GM19025 (cell line): ENCODE measurements at regions not wholly inside any gene's neighbourhood (a gene's known extent, or its start where the extent isn't known, plus 50 kb on each side); places are given as distances from the start of the nearest gene placed in this dataset.

ENCODE experiments used
- ATAC-seq: cut with Tn5 transposase; IDR thresholded peaks from one replicate; pipeline ENCODE4 v1.9.1; 2021; ENCODE audit warnings: mild to moderate bottlenecking, low read depth, moderate library complexity; ENCODE audit not compliant: unreplicated experiment

- no peak for ATAC-seq
These were observed 458.1 kb downstream of the RPS24 start for GRCh38 chr10:78491812-78492211.

DNA sequence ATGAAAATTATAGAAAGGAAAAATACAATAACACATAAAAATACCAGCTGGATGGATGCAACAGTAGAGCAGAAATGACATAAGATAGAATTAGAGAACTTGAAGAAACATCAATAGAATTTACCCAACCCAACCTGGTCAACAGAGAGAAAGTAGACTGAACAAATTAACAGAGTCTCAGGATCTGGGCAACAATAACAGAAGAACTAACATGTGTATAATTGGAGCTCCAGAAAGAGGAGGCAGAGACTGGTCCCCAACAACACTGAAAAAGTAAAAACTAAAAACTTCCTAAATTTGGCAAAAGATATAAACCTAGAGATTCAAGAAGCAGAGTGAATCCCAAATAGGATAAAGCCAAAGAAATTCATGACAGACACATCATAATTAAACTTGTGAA, 458.8 kb downstream of the RPS24 start:
- no peak for ATAC-seq

GRCh38 chr10:78494179-78494578, 460.5 kb downstream of the RPS24 start:
- ATAC-seq = no peak

DNA sequence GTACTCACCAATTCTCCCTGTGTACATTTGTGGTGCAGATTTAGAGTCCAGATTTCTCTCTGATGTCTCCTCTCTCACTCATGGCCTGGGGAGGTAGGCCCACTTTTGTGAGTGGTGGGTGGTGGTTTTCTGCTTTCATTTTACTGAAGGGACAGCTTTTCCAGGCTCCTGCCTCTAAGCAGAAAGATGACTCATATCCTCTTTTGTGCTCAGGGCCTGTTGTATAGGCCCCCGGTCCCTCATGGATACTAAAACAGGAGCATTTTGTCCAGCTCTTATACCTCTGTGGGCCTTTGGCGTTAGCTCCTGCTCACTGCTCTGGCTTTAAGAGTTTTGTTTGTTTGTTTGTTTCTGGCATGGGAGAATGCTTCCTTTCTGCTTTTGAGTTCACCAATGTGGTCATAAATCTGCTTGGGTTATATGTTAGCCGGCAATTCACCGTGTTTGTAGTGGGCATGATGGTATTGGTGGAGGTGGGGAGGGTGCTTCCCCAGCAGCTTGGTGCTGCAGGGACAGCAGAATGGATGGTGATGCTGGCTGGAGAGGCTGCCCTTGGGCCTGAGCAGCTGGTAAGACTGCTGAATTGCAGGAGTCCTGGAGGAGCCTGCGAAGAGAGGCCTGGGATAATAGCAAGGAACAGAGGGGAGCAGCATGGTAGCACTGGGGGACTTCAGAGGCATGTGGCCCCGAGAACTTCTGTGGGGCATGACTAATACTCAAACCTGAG, 468.7 kb downstream of the RPS24 start:
- ATAC-seq = no peak

- no peak for ATAC-seq
These were observed 470.5 kb downstream of the RPS24 start for GRCh38 chr10:78504181-78504580.

GRCh38 chr10:78505657-78506056, 472.0 kb downstream of the RPS24 start:
- ATAC-seq = no peak

DNA sequence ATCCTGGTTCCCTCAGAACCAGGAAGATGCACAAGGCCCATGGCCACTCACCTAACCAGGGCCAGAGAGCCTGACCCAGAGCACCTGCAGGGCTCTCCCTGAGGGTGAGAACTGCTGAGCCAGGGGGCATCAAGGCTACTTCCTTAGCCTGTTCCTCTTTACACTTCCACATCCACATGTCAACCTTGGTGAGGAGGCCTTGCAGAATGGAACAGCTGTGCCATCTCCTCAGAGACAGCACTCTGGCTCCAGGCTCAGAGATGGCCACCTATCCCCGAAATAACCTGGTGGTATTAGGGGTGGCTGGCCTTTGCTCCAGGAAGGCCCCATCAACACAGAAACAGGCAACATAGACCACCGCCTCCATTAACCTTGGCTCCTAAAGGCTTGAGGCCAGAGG, 473.0 kb downstream of the RPS24 start:
- ATAC-seq = no peak

- no peak for ATAC-seq
These were observed 474.0 kb downstream of the RPS24 start for GRCh38 chr10:78507510-78508160.

GRCh38 chr10:78508955-78509748, 475.5 kb downstream of the RPS24 start:
- ATAC-seq = no peak

DNA sequence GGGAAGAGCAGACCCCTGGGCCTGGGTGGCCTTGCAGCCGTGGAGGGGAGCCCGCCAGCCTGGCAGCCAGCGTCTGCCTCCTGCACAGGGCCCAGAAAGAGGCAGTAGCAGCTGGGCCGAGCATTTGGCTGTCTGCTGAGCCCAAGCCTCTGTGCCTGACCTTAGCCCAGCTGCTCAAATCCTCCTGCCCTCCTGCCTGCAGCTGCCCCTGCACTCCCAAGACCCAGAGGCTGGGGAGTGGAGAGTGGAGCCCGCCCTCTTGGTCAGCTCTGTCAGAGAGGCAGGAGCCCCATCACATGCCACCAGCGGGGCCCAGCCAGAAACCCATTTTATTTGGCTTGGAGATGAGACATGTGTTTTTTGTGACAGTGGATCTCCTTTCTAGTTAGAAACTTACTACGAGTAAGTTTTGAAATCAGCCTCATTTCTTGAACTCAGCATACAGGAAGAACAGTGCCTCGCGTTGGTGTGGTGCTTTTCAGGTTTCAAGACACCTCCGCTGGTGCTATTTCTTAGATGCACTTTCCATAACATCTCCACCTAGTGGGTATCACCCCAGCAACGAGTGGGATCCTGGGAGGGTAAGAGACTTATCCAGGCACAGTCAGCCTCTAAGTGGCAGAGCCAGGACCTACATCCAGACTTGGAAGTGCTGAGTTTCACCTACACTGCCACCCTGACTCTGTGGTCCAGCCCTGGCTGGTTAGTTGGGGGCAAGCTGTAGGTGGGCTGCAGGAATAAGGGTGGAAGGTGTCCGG, 477.1 kb downstream of the RPS24 start:
- no peak for ATAC-seq

- no peak for ATAC-seq
These were observed 477.9 kb downstream of the RPS24 start for GRCh38 chr10:78511324-78512204.

GRCh38 chr10:78512205-78512550, 478.5 kb downstream of the RPS24 start:
- no peak for ATAC-seq

DNA sequence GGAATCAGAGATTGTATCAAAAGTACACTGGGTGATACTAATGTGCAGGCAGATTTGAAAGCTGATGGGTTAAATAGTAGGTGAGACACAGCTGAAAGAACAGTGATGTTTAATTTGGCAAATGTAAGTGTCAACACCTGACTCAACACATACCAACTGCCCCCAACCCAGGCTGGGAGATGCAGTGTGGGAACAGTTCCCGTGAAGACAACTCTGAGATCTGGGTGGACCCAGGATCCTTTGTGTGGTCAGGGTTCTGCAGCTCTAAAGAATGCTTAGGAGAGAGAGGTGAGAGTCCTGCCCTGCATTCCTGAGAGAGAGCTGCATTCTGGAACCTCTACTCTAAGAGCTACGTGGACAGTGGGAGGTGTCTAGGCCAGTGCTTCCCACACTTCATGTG, 479.7 kb downstream of the RPS24 start:
- no peak for ATAC-seq

DNA sequence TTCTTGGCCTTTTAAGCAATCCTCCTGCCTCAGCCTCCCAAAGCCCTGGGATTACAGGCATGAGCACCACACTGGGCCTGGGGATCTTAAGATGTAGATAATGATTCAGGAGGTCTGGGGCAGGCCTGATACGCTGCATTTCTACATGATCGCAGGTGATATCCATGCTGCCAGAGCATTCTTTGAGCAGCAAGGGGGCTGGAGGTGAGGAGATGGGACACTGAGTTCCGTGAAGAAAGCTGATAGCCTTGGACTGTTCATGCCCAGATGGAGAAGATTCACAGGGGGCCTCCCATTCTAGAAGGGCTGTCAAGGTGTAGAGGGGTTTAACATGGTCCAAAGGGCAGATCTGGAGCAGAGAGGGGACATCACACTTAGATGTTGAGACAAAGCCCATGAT, 480.3 kb downstream of the RPS24 start:
- ATAC-seq = no peak

DNA sequence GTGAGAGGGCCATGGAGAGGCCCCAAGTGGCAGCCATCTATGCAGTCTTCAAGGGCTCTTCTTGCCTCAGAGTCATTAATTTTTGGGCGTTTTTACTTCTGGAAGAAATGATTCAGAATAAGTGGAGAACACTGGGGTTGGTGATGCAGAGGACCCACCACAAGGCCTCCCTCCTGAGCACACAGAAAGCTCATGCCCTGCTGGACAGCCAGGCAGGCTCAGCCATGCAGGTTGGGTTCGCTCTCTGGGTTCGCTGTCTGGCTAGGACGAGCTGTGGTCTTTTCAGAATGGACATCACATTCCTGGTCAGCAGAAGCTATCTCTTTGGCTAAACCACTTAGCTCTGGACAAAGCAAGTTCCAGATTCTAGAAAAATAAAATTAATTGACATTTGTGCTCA, 480.8 kb downstream of the RPS24 start:
- no peak for ATAC-seq

GRCh38 chr10:78515038-78515872, 481.6 kb downstream of the RPS24 start:
- no peak for ATAC-seq

- ATAC-seq = no peak
These were observed 482.1 kb downstream of the RPS24 start for GRCh38 chr10:78515873-78516153.

DNA sequence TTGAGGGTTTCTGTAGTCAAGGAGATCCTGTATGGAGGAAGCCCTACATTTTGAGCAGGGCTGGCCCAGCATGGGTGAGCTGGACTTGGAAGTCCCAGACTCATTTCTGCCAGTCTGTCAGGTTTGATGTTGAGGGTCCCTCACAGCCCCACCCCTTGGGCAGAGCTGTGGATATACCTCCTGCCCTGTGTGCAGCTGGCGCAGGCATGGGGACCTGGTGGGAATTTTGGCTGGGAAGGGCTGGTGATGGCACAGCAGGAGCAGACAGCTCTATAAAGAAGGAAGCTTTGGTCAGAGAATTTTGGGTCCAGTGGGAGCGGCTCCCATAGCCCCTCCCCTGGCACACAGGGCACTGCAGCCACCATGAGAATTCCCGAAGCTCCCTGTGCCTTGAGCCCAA, 482.6 kb downstream of the RPS24 start:
- no peak for ATAC-seq

DNA sequence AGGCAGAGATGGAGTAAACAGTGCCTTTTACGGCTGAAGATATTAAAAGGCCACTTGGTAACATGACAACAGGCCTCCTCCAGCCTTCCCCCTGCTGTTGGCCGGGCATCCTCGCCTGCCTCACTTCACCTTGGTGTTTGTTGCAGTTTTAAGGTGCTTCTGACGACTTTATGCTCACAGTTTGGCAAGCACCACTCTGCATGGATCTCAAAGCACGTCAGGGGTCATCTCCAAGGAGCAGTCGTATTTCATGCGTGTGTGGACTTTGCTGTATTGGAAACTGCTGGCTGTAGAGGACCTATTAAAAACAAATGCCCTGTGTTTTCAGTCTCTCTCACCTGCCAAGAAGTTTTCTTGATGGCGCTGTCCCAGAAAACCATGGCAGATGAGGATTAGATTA, 483.1 kb downstream of the RPS24 start:
- ATAC-seq = no peak
